WTC11 (cell line): ENCODE measurements at regions not wholly inside any gene's neighbourhood (a gene's known extent, or its start where the extent isn't known, plus 50 kb on each side); places are given as distances from the start of the nearest gene placed in this dataset.

Experiments
- ATAC-seq: fragments of 200-7000 bp; cut with Tn5 transposase; 2 replicates; pipeline ENCODE4 v1.10.0; 2021; ENCODE audit warnings: mild to moderate bottlenecking, moderate library complexity
- CTCF ChIA-PET: fragments of 300-600 bp; sonication (Branson Sonifier 250); formaldehyde crosslinking; loops from one replicate; lab custom pipeline; 2021; ENCODE audit warnings: antibody characterized with exemption; lab: Charles Lee
- POLR2A ChIA-PET: fragments of 350-600 bp; sonication (Branson Sonifier 250); formaldehyde crosslinking; loops from one replicate; lab custom pipeline; 2021; ENCODE audit warnings: antibody characterized with exemption; lab: Charles Lee
- DNase-seq: peaks from one replicate; pipeline ENCODE4 v3.0.0; 2021; ENCODE audit warnings: low spot score
- H3K27ac Mint-ChIP-seq: 2 replicates; pipeline ENCODE4 v1.8.0; 2021; ENCODE audit warnings: mixed read lengths
- H3K27me3 Mint-ChIP-seq: 2 replicates; pipeline ENCODE4 v1.8.0; 2021; ENCODE audit warnings: low read depth, mild to moderate bottlenecking, moderate library complexity, mixed read lengths
- H3K36me3 Mint-ChIP-seq: 2 replicates; pipeline ENCODE4 v1.8.0; 2021; ENCODE audit warnings: mixed read lengths
- H3K4me1 Mint-ChIP-seq: 2 replicates; pipeline ENCODE4 v1.8.0; 2022; ENCODE audit warnings: mixed read lengths
- H3K4me3 Mint-ChIP-seq: 2 replicates; pipeline ENCODE4 v1.8.0; 2021; ENCODE audit warnings: mild to moderate bottlenecking, moderate library complexity, mixed read lengths
- H3K9me3 Mint-ChIP-seq: 2 replicates; pipeline ENCODE4 v1.8.0; 2021; ENCODE audit warnings: mixed read lengths
- AR ChIP-seq: fragments of 250-450 bp; sonication (Bioruptor Pico); IDR thresholded peaks from 2 replicates; pipeline ENCODE4 v1.9.0; 2021; ENCODE audit warnings: mild to moderate bottlenecking
- E2F1 ChIP-seq: sonication (generic); formaldehyde crosslinking; IDR thresholded peaks from 2 replicates; pipeline ENCODE4 v1.8.0; 2022; ENCODE audit warnings: mild to moderate bottlenecking, missing genetic modification reagents
- EMX1 ChIP-seq: fragments of 250-450 bp; sonication (Bioruptor Pico); IDR thresholded peaks from 2 replicates; pipeline ENCODE4 v1.8.0; 2021; ENCODE audit warnings: mild to moderate bottlenecking
- GRHL2 ChIP-seq: fragments of 250-450 bp; sonication (Bioruptor Pico); IDR thresholded peaks from 2 replicates; pipeline ENCODE4 v1.8.0; 2022; ENCODE audit warnings: mild to moderate bottlenecking, moderate library complexity; ENCODE audit not compliant: insufficient replicate concordance, severe bottlenecking
- GTF2I ChIP-seq: fragments of 250-450 bp; sonication (Bioruptor Pico); conservative IDR thresholded peaks from 2 replicates; pipeline ENCODE4 v1.4.0; 2021; ENCODE audit warnings: mild to moderate bottlenecking
- HMGXB4 ChIP-seq: sonication (generic); formaldehyde crosslinking; IDR thresholded peaks from 2 replicates; pipeline ENCODE4 v1.8.1; 2023; ENCODE audit warnings: mild to moderate bottlenecking, moderate library complexity, missing genetic modification reagents
- NFYB ChIP-seq: sonication (generic); formaldehyde crosslinking; conservative IDR thresholded peaks from 2 replicates; pipeline ENCODE4 v1.8.0; 2022; ENCODE audit warnings: low read depth, missing genetic modification reagents
- OVOL2 ChIP-seq: fragments of 250-450 bp; sonication (Bioruptor Pico); IDR thresholded peaks from 2 replicates; pipeline ENCODE4 v1.9.0; 2021; ENCODE audit warnings: mild to moderate bottlenecking, borderline replicate concordance
- PREB ChIP-seq: sonication (generic); formaldehyde crosslinking; IDR thresholded peaks from 2 replicates; pipeline ENCODE4 v1.8.1; 2022; ENCODE audit warnings: mild to moderate bottlenecking, missing genetic modification reagents, moderate library complexity, borderline replicate concordance
- PRRX2 ChIP-seq: fragments of 250-450 bp; sonication (Bioruptor Pico); IDR thresholded peaks from 2 replicates; pipeline ENCODE4 v1.8.0; 2021; ENCODE audit warnings: mild to moderate bottlenecking
- SMAD3 ChIP-seq: sonication (generic); formaldehyde crosslinking; IDR thresholded peaks from 2 replicates; pipeline ENCODE4 v1.8.0; 2022; ENCODE audit warnings: missing genetic modification reagents, mild to moderate bottlenecking, borderline replicate concordance
- SMAD4 ChIP-seq: sonication (generic); formaldehyde crosslinking; IDR thresholded peaks from 2 replicates; pipeline ENCODE4 v1.8.0; 2022; ENCODE audit warnings: mild to moderate bottlenecking, missing genetic modification reagents
- TEAD4 ChIP-seq: sonication (generic); formaldehyde crosslinking; IDR thresholded peaks from 2 replicates; pipeline ENCODE4 v1.8.0; 2022; ENCODE audit warnings: mild to moderate bottlenecking, missing genetic modification reagents
- ZBTB43 ChIP-seq: sonication (generic); formaldehyde crosslinking; IDR thresholded peaks from 2 replicates; pipeline ENCODE4 v1.8.1; 2023; ENCODE audit warnings: mild to moderate bottlenecking, missing genetic modification reagents
- ZNF121 ChIP-seq: sonication (generic); formaldehyde crosslinking; IDR thresholded peaks from 2 replicates; pipeline ENCODE4 v1.8.0; 2023; ENCODE audit warnings: missing genetic modification reagents
- ZNF396 ChIP-seq: fragments of 250-450 bp; sonication (Bioruptor Pico); IDR thresholded peaks from 2 replicates; pipeline ENCODE4 v1.8.0; 2021; ENCODE audit warnings: mild to moderate bottlenecking, moderate library complexity, borderline replicate concordance
- ZNF416 ChIP-seq: fragments of 250-450 bp; sonication (Bioruptor Pico); IDR thresholded peaks from 2 replicates; pipeline ENCODE4 v1.9.0; 2021; ENCODE audit warnings: mild to moderate bottlenecking, inconsistent platforms
- ZNF512 ChIP-seq: sonication (generic); formaldehyde crosslinking; IDR thresholded peaks from 2 replicates; pipeline ENCODE4 v1.8.1; 2022; ENCODE audit warnings: missing genetic modification reagents, borderline replicate concordance

GRCh38 chr10:36036137-36036536 is 394.0 kb upstream of the FZD8 start:
- H3K27me3 Mint-ChIP-seq: no peaks in the 10 kb centered on the region
- H3K4me1 Mint-ChIP-seq: peaks cover 13% of the 10 kb centered on the region
- no peak overlapping the region for H3K4me3 Mint-ChIP-seq
- no peak for ATAC-seq
- H3K27ac Mint-ChIP-seq: no peak overlapping the region
- ChIA-PET POLR2A (no interaction called here), CTCF (interaction anchor here (0.5 kb wide), 1 partner anchor 721 kb away, joined by 3 read pairs; no protein-coding TSS in a partner anchor)
- H3K36me3 Mint-ChIP-seq: no peaks in the 10 kb centered on the region
- H3K9me3 Mint-ChIP-seq: no peaks in the 10 kb centered on the region
- no peak for DNase-seq
- TF ChIP-seq HMGXB4 (no peak), TEAD4 (CRISPR knock-in tag) (no peak)

- no peaks in the 10 kb centered on the region for H3K9me3 Mint-ChIP-seq
- CTCF ChIA-PET: no interaction called here
- no peaks in the 10 kb centered on the region for H3K36me3 Mint-ChIP-seq
- H3K4me3 Mint-ChIP-seq: no peak overlapping the region
- H3K27me3 Mint-ChIP-seq: no peaks in the 10 kb centered on the region
- DNase-seq: no peak
- no peak for TF ChIP-seq GTF2I (CRISPR knock-in tag)
- TF ChIP-seq, all 79 proteins: peak for 0
- ATAC-seq: no peak
- peaks cover 3% of the 10 kb centered on the region for H3K4me1 Mint-ChIP-seq
- POLR2A ChIA-PET: no interaction called here
- H3K27ac Mint-ChIP-seq: no peak overlapping the region
These were observed 391.7 kb upstream of the FZD8 start for GRCh38 chr10:36033808-36034207.

GRCh38 chr10:36030516-36030915 is 388.4 kb upstream of the FZD8 start:
- Mint-ChIP-seq H3K4me3 (no peak overlapping the region), H3K27ac (no peak overlapping the region), H3K36me3 (no peaks in the 10 kb centered on the region), H3K9me3 (peaks cover 9% of the 10 kb centered on the region; the same call in 1 of the 2 replicates), H3K27me3 (no peaks in the 10 kb centered on the region), H3K4me1 (peaks cover 5% of the 10 kb centered on the region)
- ChIA-PET CTCF (interaction anchor here (0.9 kb wide), 1 partner anchor 319 kb away, joined by 3 read pairs; no protein-coding TSS in a partner anchor), POLR2A (no interaction called here)
- TF ChIP-seq EMX1 (no peak), SMAD3 (CRISPR knock-in tag) (no peak), ZNF121 (CRISPR knock-in tag) (no peak), ZNF416 (no peak), ZNF512 (CRISPR knock-in tag) (no peak)
- no peak for ATAC-seq
- no peak for DNase-seq

GRCh38 chr10:36026656-36027390 is 384.7 kb upstream of the FZD8 start:
- no peaks in the 10 kb centered on the region for H3K27me3 Mint-ChIP-seq
- DNase-seq: no peak
- no peak for ATAC-seq
- no peak overlapping the region for H3K27ac Mint-ChIP-seq
- no peak overlapping the region for H3K4me3 Mint-ChIP-seq
- no peaks in the 10 kb centered on the region for H3K36me3 Mint-ChIP-seq
- ChIA-PET POLR2A (no interaction called here), CTCF (no interaction called here)
- H3K4me1 Mint-ChIP-seq: peaks cover 5% of the 10 kb centered on the region
- H3K9me3 Mint-ChIP-seq: peaks cover 9% of the 10 kb centered on the region
- no peak for TF ChIP-seq NFYB (CRISPR knock-in tag)
- no peak for TF ChIP-seq AR
- no peak for TF ChIP-seq PRRX2 (CRISPR knock-in tag)
- no peak for TF ChIP-seq GRHL2 (CRISPR knock-in tag)
- no peak for TF ChIP-seq OVOL2 (CRISPR knock-in tag)
- TF ChIP-seq ZNF396 (CRISPR knock-in tag): no peak
- no peak for TF ChIP-seq E2F1 (CRISPR knock-in tag)
- TF ChIP-seq ZBTB43 (CRISPR knock-in tag): no peak
- TF ChIP-seq SMAD4 (CRISPR knock-in tag): no peak
- TF ChIP-seq PREB: no peak
